Activated naive CD4-positive, alpha-beta T cell treated with anti-CD3 and anti-CD28 coated beads for 36 hours (primary cell): ENCODE measurements at regions not wholly inside any gene's neighbourhood (a gene's known extent, or its start where the extent isn't known, plus 50 kb on each side); places are given as distances from the start of the nearest gene placed in this dataset.
"Not testable (repeated sequence)": the region's sequence is repeated elsewhere in the genome, so short reads cannot be mapped to it uniquely, and the experiment has no call there.

Experiments used
- CTCF ChIA-PET: fragments of 350-600 bp; sonication (Branson Sonifier 250); formaldehyde crosslinking; loops from one replicate; lab custom pipeline; 2021; ENCODE audit warnings: antibody characterized with exemption; lab: Charles Lee
- DNase-seq: peaks from one replicate; pipeline ENCODE4 v3.0.0-alpha.2; 2020
- H3K27ac Mint-ChIP-seq: one replicate; pipeline ENCODE4 v1.8.0; 2021; ENCODE audit warnings: mild to moderate bottlenecking, mixed read lengths
- H3K27me3 Mint-ChIP-seq: one replicate; pipeline ENCODE4 v1.8.0; 2021; ENCODE audit warnings: low read depth, mixed read lengths
- H3K36me3 Mint-ChIP-seq: one replicate; pipeline ENCODE4 v1.8.0; 2021; ENCODE audit warnings: low read depth, mixed read lengths
- H3K4me1 Mint-ChIP-seq: one replicate; pipeline ENCODE4 v1.8.0; 2021; ENCODE audit warnings: low read depth, mixed read lengths
- H3K4me3 Mint-ChIP-seq: one replicate; pipeline ENCODE4 v1.8.0; 2021; ENCODE audit warnings: mild to moderate bottlenecking, moderate library complexity, mixed read lengths
- H3K9me3 Mint-ChIP-seq: one replicate; pipeline ENCODE4 v1.8.0; 2021; ENCODE audit warnings: mixed read lengths
- intact Hi-C: fragments of 100-400 bp; cut with micrococcal nuclease; formaldehyde crosslinking; loops from one replicate; pipeline ENCODE4 v1.15.1; 2023

DNA sequence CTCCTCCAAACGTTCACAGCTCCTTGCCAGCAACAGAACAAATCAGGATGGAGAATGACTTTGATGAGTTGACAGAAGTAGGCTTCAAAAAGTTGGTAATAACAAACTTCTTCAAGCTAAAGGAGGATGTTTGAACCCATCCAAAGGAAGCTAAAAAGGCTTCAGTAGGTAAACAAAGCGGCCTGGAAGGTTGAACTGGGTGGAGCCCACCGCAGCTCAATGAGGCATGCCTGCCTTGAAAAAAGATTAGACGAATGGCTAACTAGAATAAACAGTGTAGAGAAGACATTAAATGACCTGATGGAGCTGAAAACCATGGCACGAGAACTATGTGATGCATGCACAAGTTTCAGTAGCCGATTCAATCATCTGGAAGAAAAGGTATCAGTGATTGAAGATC, 1369.0 kb upstream of the SORCS1 start:
- H3K27ac Mint-ChIP-seq, H3K4me3 Mint-ChIP-seq, DNase-seq, H3K36me3 Mint-ChIP-seq, H3K4me1 Mint-ChIP-seq, intact Hi-C loops, H3K27me3 Mint-ChIP-seq: not testable (repeated sequence)
- peaks cover 25% of the 10 kb centered on the region for H3K9me3 Mint-ChIP-seq
- CTCF ChIA-PET, result interaction anchor here (0.6 kb wide), 1 partner anchor 277 kb away, joined by 3 read pairs; no protein-coding TSS in a partner anchor

DNA sequence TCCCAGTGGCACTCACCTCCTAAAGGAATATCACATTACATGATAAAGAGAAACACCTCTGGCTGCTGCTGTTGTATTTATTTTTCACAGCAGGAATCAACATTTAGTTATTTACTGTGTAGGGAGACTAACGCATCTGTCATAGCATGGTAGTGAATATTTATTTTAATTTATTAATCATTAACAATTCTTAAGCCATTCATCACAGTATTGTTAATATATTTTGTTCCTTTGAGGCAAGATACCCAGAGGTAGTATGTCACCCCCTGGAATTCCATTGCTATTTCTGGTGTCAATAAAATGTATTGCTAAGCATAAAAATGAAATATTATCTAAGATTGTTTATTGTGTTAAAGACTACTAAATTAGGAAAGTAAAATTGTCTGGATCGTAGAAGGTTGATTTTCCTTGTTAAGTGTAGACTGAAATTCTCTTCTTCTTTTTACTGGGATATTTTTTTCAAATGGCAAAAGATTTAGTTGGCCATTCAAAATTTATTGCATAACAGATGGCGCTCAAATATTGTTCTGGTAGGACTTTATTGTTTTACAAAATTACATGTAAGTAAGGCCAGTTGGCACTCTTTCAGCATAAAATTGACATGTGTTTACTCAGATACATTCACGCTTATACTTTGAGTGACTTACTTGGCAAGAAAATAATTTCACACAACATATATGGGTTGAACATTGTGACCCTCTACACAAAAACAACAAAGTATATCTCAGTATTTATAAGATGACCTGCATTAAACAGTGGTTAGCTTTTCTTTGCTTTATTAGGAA, 1358.7 kb upstream of the SORCS1 start:
- no peaks in the 10 kb centered on the region for H3K9me3 Mint-ChIP-seq
- no peak overlapping the region for H3K4me3 Mint-ChIP-seq
- intact Hi-C loops, result no loop called here
- no peaks in the 10 kb centered on the region for H3K36me3 Mint-ChIP-seq
- no peak for DNase-seq
- CTCF ChIA-PET, result no interaction called here
- no peaks in the 10 kb centered on the region for H3K4me1 Mint-ChIP-seq
- H3K27me3 Mint-ChIP-seq, result no peaks in the 10 kb centered on the region
- no peak overlapping the region for H3K27ac Mint-ChIP-seq

DNA sequence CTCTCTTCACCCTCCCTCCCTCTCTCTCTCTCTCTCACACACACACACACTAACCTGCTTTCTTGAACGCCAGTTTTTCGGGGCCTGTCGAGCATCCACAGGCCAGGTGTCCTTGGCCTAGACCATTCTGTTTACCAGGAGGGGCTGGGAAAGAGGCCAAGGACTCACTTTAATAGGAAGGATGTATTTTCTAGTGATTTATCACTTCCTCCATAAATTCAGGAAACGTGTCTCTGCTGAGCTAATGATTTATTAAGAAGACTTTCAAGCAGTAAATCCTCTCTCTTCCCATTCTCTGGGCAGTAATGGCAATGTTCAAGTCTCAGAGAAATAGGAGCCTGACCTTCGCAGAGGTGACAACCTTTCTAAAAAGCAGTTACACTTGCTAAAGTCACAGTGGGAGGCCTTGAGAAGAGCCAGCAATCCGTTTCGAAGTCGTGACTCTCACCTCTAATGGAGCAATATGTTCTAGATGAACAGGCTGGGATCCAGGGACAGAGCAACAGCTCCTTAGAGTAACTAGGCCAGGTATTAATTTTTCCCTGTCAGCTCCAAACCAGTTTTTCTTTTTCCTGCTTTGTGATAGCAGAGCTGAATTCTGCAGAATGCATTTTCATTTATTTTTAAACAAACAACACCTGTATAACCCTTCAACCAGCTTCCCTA, 1357.5 kb upstream of the SORCS1 start:
- CTCF ChIA-PET, result no interaction called here
- Mint-ChIP-seq H3K4me3 (no peak overlapping the region), H3K27ac (no peak overlapping the region), H3K36me3 (no peaks in the 10 kb centered on the region), H3K9me3 (peaks cover 3% of the 10 kb centered on the region), H3K27me3 (no peaks in the 10 kb centered on the region), H3K4me1 (no peaks in the 10 kb centered on the region)
- no peak for DNase-seq
- intact Hi-C loops, result no loop called here

- no peaks in the 10 kb centered on the region for H3K36me3 Mint-ChIP-seq
- H3K9me3 Mint-ChIP-seq, result peaks cover 7% of the 10 kb centered on the region
- CTCF ChIA-PET, result no interaction called here
- H3K27me3 Mint-ChIP-seq, result no peaks in the 10 kb centered on the region
- H3K4me3 Mint-ChIP-seq, result no peak overlapping the region
- intact Hi-C loops, result no loop called here
- no peak for DNase-seq
- H3K27ac Mint-ChIP-seq, result no peak overlapping the region
- no peaks in the 10 kb centered on the region for H3K4me1 Mint-ChIP-seq
Observed at GRCh38 chr10:108515821-108516220, 1351.3 kb upstream of the SORCS1 start.

GRCh38 chr10:108500396-108500795, 1335.9 kb upstream of the SORCS1 start:
- no peak for DNase-seq
- H3K27ac Mint-ChIP-seq, result no peak overlapping the region
- H3K9me3 Mint-ChIP-seq, result peaks cover 15% of the 10 kb centered on the region
- H3K27me3 Mint-ChIP-seq, result no peaks in the 10 kb centered on the region
- no peaks in the 10 kb centered on the region for H3K36me3 Mint-ChIP-seq
- CTCF ChIA-PET, result no interaction called here
- H3K4me3 Mint-ChIP-seq, result no peak overlapping the region
- intact Hi-C loops, result no loop called here
- no peaks in the 10 kb centered on the region for H3K4me1 Mint-ChIP-seq

- intact Hi-C loops, result no loop called here
- H3K27me3 Mint-ChIP-seq, result no peaks in the 10 kb centered on the region
- CTCF ChIA-PET, result no interaction called here
Observed at GRCh38 chr10:108496106-108496505, 1331.6 kb upstream of the SORCS1 start.

DNA sequence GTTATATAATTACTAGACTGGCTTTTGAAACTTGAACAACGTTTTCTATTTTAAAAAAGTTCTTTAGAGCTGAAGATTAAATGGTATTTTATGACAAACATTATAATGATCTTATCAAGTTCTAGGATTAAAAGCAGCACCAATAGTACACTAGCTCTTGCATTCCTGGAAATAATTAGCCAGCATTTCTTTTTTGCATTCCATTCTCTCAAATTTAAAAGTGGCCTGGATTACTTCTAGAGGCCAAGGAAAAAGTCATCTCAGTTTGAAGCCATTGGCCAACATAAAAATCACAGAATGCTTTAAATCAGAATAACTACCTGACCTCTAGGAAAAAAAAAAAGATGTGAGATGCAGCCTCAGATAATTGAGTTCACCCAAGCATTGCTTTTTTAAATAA, 1326.4 kb upstream of the SORCS1 start:
- no peak overlapping the region for H3K4me3 Mint-ChIP-seq
- no peak for DNase-seq
- CTCF ChIA-PET, result no interaction called here
- H3K4me1 Mint-ChIP-seq, result no peaks in the 10 kb centered on the region
- peaks cover 13% of the 10 kb centered on the region for H3K9me3 Mint-ChIP-seq
- intact Hi-C loops, result no loop called here
- H3K36me3 Mint-ChIP-seq, result no peaks in the 10 kb centered on the region
- H3K27ac Mint-ChIP-seq, result no peak overlapping the region
- H3K27me3 Mint-ChIP-seq, result no peaks in the 10 kb centered on the region

More at GRCh38 chr10:108496106-108496505, 1331.6 kb upstream of the SORCS1 start:
- H3K36me3 Mint-ChIP-seq, result no peaks in the 10 kb centered on the region
- no peak overlapping the region for H3K4me3 Mint-ChIP-seq
- H3K27ac Mint-ChIP-seq, result no peak overlapping the region
- H3K4me1 Mint-ChIP-seq, result no peaks in the 10 kb centered on the region
- peaks cover 10% of the 10 kb centered on the region for H3K9me3 Mint-ChIP-seq
- DNase-seq, result no peak

DNA sequence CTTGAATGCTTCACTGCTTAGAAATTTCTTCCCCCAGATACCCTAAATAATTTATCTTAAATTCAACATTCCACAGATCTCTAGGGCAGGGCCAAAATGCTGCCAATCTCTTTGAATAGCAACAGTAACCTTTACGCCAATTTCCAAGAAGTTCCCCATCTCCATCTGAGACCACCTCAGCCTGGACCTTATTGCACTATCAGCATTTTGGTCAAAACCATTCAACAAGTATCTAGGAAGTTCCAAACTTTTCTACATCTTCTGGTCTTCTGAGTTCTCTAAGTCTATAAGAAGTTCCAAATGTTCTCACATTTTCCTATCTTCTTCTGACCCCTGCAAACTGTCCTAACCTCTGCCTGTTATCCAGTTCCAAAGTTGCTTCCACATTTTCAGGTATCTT, 1306.9 kb upstream of the SORCS1 start:
- no peak for DNase-seq
- Mint-ChIP-seq H3K9me3 (peaks cover 4% of the 10 kb centered on the region), H3K27ac (no peak overlapping the region), H3K4me3 (no peak overlapping the region), H3K27me3 (peaks cover 8% of the 10 kb centered on the region), H3K36me3 (no peaks in the 10 kb centered on the region), H3K4me1 (no peaks in the 10 kb centered on the region)
- CTCF ChIA-PET, result no interaction called here
- intact Hi-C loops, result no loop called here

- CTCF ChIA-PET, result no interaction called here
- H3K36me3 Mint-ChIP-seq, result no peaks in the 10 kb centered on the region
- intact Hi-C loops, result no loop called here
Observed at GRCh38 chr10:108469940-108470339, 1305.4 kb upstream of the SORCS1 start.

GRCh38 chr10:108465871-108466641, 1301.5 kb upstream of the SORCS1 start:
- Mint-ChIP-seq H3K27ac (no peak overlapping the region), H3K4me1 (no peaks in the 10 kb centered on the region), H3K36me3 (no peaks in the 10 kb centered on the region), H3K27me3 (peaks cover 13% of the 10 kb centered on the region), H3K9me3 (no peaks in the 10 kb centered on the region), H3K4me3 (no peak overlapping the region)
- DNase-seq, result no peak
- CTCF ChIA-PET, result no interaction called here
- intact Hi-C loops, result no loop called here

More at GRCh38 chr10:108469940-108470339, 1305.4 kb upstream of the SORCS1 start:
- Mint-ChIP-seq H3K9me3 (peaks cover 4% of the 10 kb centered on the region), H3K27ac (no peak overlapping the region), H3K4me1 (no peaks in the 10 kb centered on the region), H3K4me3 (no peak overlapping the region), H3K27me3 (peaks cover 13% of the 10 kb centered on the region)
- DNase-seq, result no peak

DNA sequence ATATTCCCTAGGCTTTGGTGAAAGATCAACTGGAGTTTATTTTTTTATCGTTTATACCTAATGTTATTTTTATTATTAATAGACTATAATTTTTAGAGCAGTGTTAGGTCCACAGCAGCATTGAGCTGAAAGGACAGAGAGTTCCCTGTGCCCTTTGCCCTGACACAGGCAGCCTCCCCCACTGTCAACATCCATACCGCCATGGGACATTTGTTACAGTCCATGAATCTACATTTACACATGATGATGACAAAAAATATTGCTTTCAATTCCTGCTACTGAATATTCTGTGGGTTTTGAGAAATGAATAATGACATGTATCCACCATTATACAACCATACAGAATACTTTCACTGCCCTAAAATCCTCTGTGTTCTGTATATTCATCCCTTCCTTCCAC, 1297.5 kb upstream of the SORCS1 start:
- Mint-ChIP-seq H3K4me1 (no peaks in the 10 kb centered on the region), H3K27me3 (peaks cover 10% of the 10 kb centered on the region), H3K27ac (no peak overlapping the region), H3K36me3 (no peaks in the 10 kb centered on the region), H3K9me3 (peaks cover 2% of the 10 kb centered on the region), H3K4me3 (no peak overlapping the region)
- intact Hi-C loops, result no loop called here
- DNase-seq, result no peak
- CTCF ChIA-PET, result no interaction called here

DNA sequence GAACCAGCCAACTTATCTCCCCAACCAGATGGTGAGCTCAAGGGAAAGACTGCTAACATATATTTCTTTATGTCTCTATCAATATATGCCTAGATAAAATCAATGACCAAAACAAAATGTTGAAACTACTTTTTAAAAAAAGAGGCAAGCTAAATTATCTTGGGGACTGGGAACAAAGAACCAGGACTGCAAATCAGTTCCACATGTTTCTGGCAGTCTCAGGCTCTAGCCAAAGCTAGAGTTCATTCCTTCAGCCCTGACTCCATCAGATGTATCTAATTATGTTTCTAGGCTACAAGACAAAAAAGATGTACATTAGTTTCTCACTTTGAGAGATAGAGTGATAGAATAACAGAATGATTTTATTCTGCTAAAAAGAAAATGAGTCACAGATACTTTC, 1290.3 kb upstream of the SORCS1 start:
- intact Hi-C loops, result no loop called here
- Mint-ChIP-seq H3K4me1 (no peaks in the 10 kb centered on the region), H3K9me3 (peaks cover 2% of the 10 kb centered on the region), H3K36me3 (no peaks in the 10 kb centered on the region), H3K4me3 (no peak overlapping the region), H3K27me3 (no peaks in the 10 kb centered on the region), H3K27ac (no peak overlapping the region)
- CTCF ChIA-PET, result no interaction called here
- no peak for DNase-seq
